CD4-positive, alpha-beta memory T cell (primary cell): ENCODE measurements at regions not wholly inside any gene's neighbourhood (a gene's known extent, or its start where the extent isn't known, plus 50 kb on each side); places are given as distances from the start of the nearest gene placed in this dataset.

ENCODE experiments used
- CTCF ChIA-PET: fragments of 350-600 bp; sonication (Branson Sonifier 250); formaldehyde crosslinking; loops from one replicate; lab custom pipeline; 2021; ENCODE audit warnings: inconsistent platforms; ENCODE audit not compliant: partially characterized antibody; lab: Charles Lee
- POLR2A ChIA-PET: fragments of 350-600 bp; sonication (Branson Sonifier 250); formaldehyde crosslinking; loops from one replicate; lab custom pipeline; 2021; ENCODE audit not compliant: partially characterized antibody; lab: Charles Lee
- DNase-seq, 5 donors: peaks; one replicate each; pipeline versions ENCODE4 v3.0.0 to v3.0.0-alpha.2; 2020 to 2022; ENCODE audit warnings: mixed read lengths in 1 of 5
- H3K27ac ChIP-seq: one replicate; pipeline ENCODE4 v1.7.0; 2013; ENCODE audit warnings: low read depth, low read length
- H3K27me3 ChIP-seq: 2 replicates; pipeline ENCODE4 v1.7.0; 2013; ENCODE audit warnings: mild to moderate bottlenecking, low read length, moderate library complexity; ENCODE audit not compliant: insufficient read depth
- H3K36me3 ChIP-seq: 2 replicates; pipeline ENCODE4 v1.7.0; 2013; ENCODE audit warnings: mild to moderate bottlenecking, low read length, moderate library complexity; ENCODE audit not compliant: insufficient read depth
- H3K4me1 ChIP-seq: 2 replicates; pipeline ENCODE4 v1.7.0; 2013; ENCODE audit warnings: mild to moderate bottlenecking, low read length, moderate library complexity; ENCODE audit not compliant: insufficient read depth
- H3K4me3 ChIP-seq, 2 donors: one replicate each; pipeline ENCODE4 v1.7.0; 2013; ENCODE audit warnings: low read length in 2 of 2, mild to moderate bottlenecking in 1 of 2
- H3K9me3 ChIP-seq, 2 donors: one replicate each; pipeline ENCODE4 v1.7.0; 2013; ENCODE audit warnings: low read length in 2 of 2, control low read depth in 1 of 2; ENCODE audit not compliant: control insufficient read depth in 1 of 2
- H3K27ac Mint-ChIP-seq, 7 donors: one replicate each; pipeline ENCODE4 v1.8.0; 2020 to 2021; ENCODE audit warnings: mixed read lengths in 7 of 7, mild to moderate bottlenecking in 6 of 7, inconsistent platforms in 3 of 7, moderate library complexity in 3 of 7
- H3K27me3 Mint-ChIP-seq, 2 donors: one replicate each; pipeline ENCODE4 v1.8.0; 2020 to 2021; ENCODE audit warnings: mixed read lengths in 2 of 2
- H3K36me3 Mint-ChIP-seq, 2 donors: one replicate each; pipeline ENCODE4 v1.8.0; 2020 to 2021; ENCODE audit warnings: mixed read lengths in 2 of 2, inconsistent platforms in 1 of 2, mild to moderate bottlenecking in 1 of 2
- H3K4me1 Mint-ChIP-seq, 4 donors: one replicate each; pipeline ENCODE4 v1.8.0; 2020 to 2021; ENCODE audit warnings: mixed read lengths in 4 of 4, mild to moderate bottlenecking in 1 of 4
- H3K4me3 Mint-ChIP-seq, 8 donors: one replicate each; pipeline ENCODE4 v1.8.0; 2020 to 2021; ENCODE audit warnings: mixed read lengths in 8 of 8, mild to moderate bottlenecking in 7 of 8, moderate library complexity in 6 of 8, inconsistent platforms in 3 of 8
- H3K9me3 Mint-ChIP-seq, 8 donors: one replicate each; pipeline ENCODE4 v1.8.0; 2020 to 2021; ENCODE audit warnings: mixed read lengths in 8 of 8, mild to moderate bottlenecking in 5 of 8, inconsistent platforms in 3 of 8, moderate library complexity in 1 of 8
- intact Hi-C: fragments of 100-400 bp; cut with micrococcal nuclease; formaldehyde crosslinking; loops from one replicate; pipeline ENCODE4 v1.15.1; 2023

GRCh38 chr16:47971225-47971624 is 184.6 kb downstream of the ABCC12 start:
- Mint-ChIP-seq H3K4me3 (no peak overlapping the region), H3K9me3 (peaks cover 0 to 3% (median 0%) of the 10 kb centered on the region in 8 donors), H3K4me1 (no peaks in the 10 kb centered on the region), H3K36me3 (no peaks in the 10 kb centered on the region), H3K27me3 (peaks cover 2% of the 10 kb centered on the region in 2 donors), H3K27ac (no peak overlapping the region)
- Histone ChIP-seq H3K4me1 (no peaks in the 10 kb centered on the region), H3K36me3 (no peaks in the 10 kb centered on the region), H3K9me3 (no peaks in the 10 kb centered on the region), H3K27me3 (no peaks in the 10 kb centered on the region), H3K4me3 (no peak overlapping the region), H3K27ac (no peak overlapping the region)
- POLR2A ChIA-PET, result no interaction called here
- DNase-seq, result no peak
- CTCF ChIA-PET, result no interaction called here
- intact Hi-C loops, result no loop called here

- H3K9me3 Mint-ChIP-seq, result peaks cover 0 to 2% (median 0%) of the 10 kb centered on the region in 8 donors
- no peak overlapping the region for H3K27ac Mint-ChIP-seq
- no peaks in the 10 kb centered on the region for H3K9me3 ChIP-seq
- H3K27ac ChIP-seq, result no peak overlapping the region
- peaks cover 0 to 2% of the 10 kb centered on the region in 2 donors for H3K27me3 Mint-ChIP-seq
- intact Hi-C loops, result no loop called here
- DNase-seq, result no peak
- no peak overlapping the region for H3K4me3 Mint-ChIP-seq
- H3K36me3 ChIP-seq, result no peaks in the 10 kb centered on the region
- H3K4me3 ChIP-seq, result no peak overlapping the region
- POLR2A ChIA-PET, result no interaction called here
- no peaks in the 10 kb centered on the region for H3K4me1 Mint-ChIP-seq
- no peaks in the 10 kb centered on the region for H3K4me1 ChIP-seq
- CTCF ChIA-PET, result no interaction called here
- H3K27me3 ChIP-seq, result no peaks in the 10 kb centered on the region
- no peaks in the 10 kb centered on the region for H3K36me3 Mint-ChIP-seq
Measured at GRCh38 chr16:47970291-47970931, 185.4 kb downstream of the ABCC12 start.

DNA sequence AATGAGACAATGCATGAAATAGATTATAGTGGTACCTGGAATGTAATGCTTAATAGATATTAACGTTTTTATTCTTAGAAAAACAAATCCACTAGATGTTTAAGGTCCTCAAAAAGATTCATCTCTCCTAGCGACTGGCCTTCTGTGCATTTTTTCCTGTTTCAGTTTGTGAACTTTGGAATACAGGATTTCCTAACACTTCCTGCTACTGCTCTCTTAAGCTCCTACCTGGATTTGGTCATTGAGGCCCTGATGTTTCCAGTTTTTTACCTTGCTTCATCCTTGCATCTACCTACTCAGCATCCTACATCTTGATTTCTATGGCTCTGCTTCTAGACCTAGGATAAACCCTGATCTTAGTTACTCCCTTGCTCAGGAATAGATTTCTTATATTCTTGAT is 188.4 kb downstream of the ABCC12 start:
- Mint-ChIP-seq H3K9me3 (no peaks in the 10 kb centered on the region), H3K4me1 (no peaks in the 10 kb centered on the region), H3K4me3 (no peak overlapping the region), H3K27me3 (no peaks in the 10 kb centered on the region), H3K27ac (no peak overlapping the region), H3K36me3 (no peaks in the 10 kb centered on the region)
- no peak for DNase-seq
- ChIA-PET POLR2A (no interaction called here), CTCF (interaction anchor here (0.8 kb wide), 1 partner anchor 41 kb away, joined by 3 read pairs; no protein-coding TSS in a partner anchor)
- no peaks in the 10 kb centered on the region for H3K27me3 ChIP-seq
- H3K27ac ChIP-seq, result no peak overlapping the region
- intact Hi-C loops, result no loop called here
- H3K9me3 ChIP-seq, result no peaks in the 10 kb centered on the region
- no peaks in the 10 kb centered on the region for H3K36me3 ChIP-seq
- no peak overlapping the region for H3K4me3 ChIP-seq
- H3K4me1 ChIP-seq, result no peaks in the 10 kb centered on the region

- H3K27ac ChIP-seq, result no peak overlapping the region
- Mint-ChIP-seq H3K36me3 (no peaks in the 10 kb centered on the region), H3K4me1 (no peaks in the 10 kb centered on the region), H3K27me3 (no peaks in the 10 kb centered on the region), H3K27ac (no peak overlapping the region), H3K9me3 (no peaks in the 10 kb centered on the region), H3K4me3 (no peak overlapping the region)
- CTCF ChIA-PET, result interaction anchor here (1.2 kb wide), 1 partner anchor 16 kb away, joined by 3 read pairs; no protein-coding TSS in a partner anchor
- no peaks in the 10 kb centered on the region for H3K27me3 ChIP-seq
- no peak for DNase-seq
- no peak overlapping the region for H3K4me3 ChIP-seq
- POLR2A ChIA-PET, result no interaction called here
- intact Hi-C loops, result no loop called here
- no peaks in the 10 kb centered on the region for H3K36me3 ChIP-seq
- no peaks in the 10 kb centered on the region for H3K9me3 ChIP-seq
- H3K4me1 ChIP-seq, result no peaks in the 10 kb centered on the region
Measured at GRCh38 chr16:47966325-47966724, 189.5 kb downstream of the ABCC12 start.

GRCh38 chr16:47965439-47965838 is 190.4 kb downstream of the ABCC12 start:
- no peaks in the 10 kb centered on the region for H3K36me3 Mint-ChIP-seq
- Histone ChIP-seq H3K27ac (no peak overlapping the region), H3K27me3 (no peaks in the 10 kb centered on the region), H3K36me3 (no peaks in the 10 kb centered on the region), H3K4me3 (no peak overlapping the region), H3K9me3 (no peaks in the 10 kb centered on the region), H3K4me1 (no peaks in the 10 kb centered on the region)
- intact Hi-C loops, result no loop called here
- H3K4me3 Mint-ChIP-seq, result no peak overlapping the region
- CTCF ChIA-PET, result interaction anchor here (1.2 kb wide), 1 partner anchor 15 kb away, joined by 3 read pairs; no protein-coding TSS in a partner anchor
- no peaks in the 10 kb centered on the region for H3K27me3 Mint-ChIP-seq
- POLR2A ChIA-PET, result no interaction called here
- DNase-seq, result no peak
- no peaks in the 10 kb centered on the region for H3K9me3 Mint-ChIP-seq
- H3K27ac Mint-ChIP-seq, result no peak overlapping the region
- no peaks in the 10 kb centered on the region for H3K4me1 Mint-ChIP-seq

- intact Hi-C loops, result no loop called here
- peaks cover 0 to 3% (median 0%) of the 10 kb centered on the region in 8 donors for H3K9me3 Mint-ChIP-seq
- no peak overlapping the region for H3K27ac ChIP-seq
- H3K4me3 Mint-ChIP-seq, result no peak overlapping the region
- ChIA-PET POLR2A (no interaction called here), CTCF (no interaction called here)
- H3K4me3 ChIP-seq, result no peak overlapping the region
- no peak overlapping the region for H3K27ac Mint-ChIP-seq
- no peaks in the 10 kb centered on the region for H3K4me1 Mint-ChIP-seq
- H3K9me3 ChIP-seq, result no peaks in the 10 kb centered on the region
- peaks cover 0 to 6% of the 10 kb centered on the region in 2 donors for H3K27me3 Mint-ChIP-seq
- no peak for DNase-seq
- no peaks in the 10 kb centered on the region for H3K36me3 Mint-ChIP-seq
- H3K4me1 ChIP-seq, result no peaks in the 10 kb centered on the region
- no peaks in the 10 kb centered on the region for H3K36me3 ChIP-seq
- no peaks in the 10 kb centered on the region for H3K27me3 ChIP-seq
Measured at GRCh38 chr16:47958726-47959125, 197.1 kb downstream of the ABCC12 start.

- intact Hi-C loops, result no loop called here
Measured at GRCh38 chr16:47956916-47957315, 198.9 kb downstream of the ABCC12 start.

More at GRCh38 chr16:47956916-47957315, 198.9 kb downstream of the ABCC12 start:
- H3K36me3 ChIP-seq, result no peaks in the 10 kb centered on the region
- ChIA-PET CTCF (no interaction called here), POLR2A (no interaction called here)
- no peaks in the 10 kb centered on the region for H3K9me3 ChIP-seq
- no peaks in the 10 kb centered on the region for H3K4me1 ChIP-seq
- Mint-ChIP-seq H3K4me1 (no peaks in the 10 kb centered on the region), H3K9me3 (peaks cover 0 to 3% (median 0%) of the 10 kb centered on the region in 8 donors), H3K36me3 (no peaks in the 10 kb centered on the region), H3K27me3 (peaks cover 0 to 6% of the 10 kb centered on the region in 2 donors), H3K27ac (no peak overlapping the region), H3K4me3 (no peak overlapping the region)
- H3K4me3 ChIP-seq, result no peak overlapping the region
- DNase-seq, result no peak
- H3K27me3 ChIP-seq, result no peaks in the 10 kb centered on the region
- no peak overlapping the region for H3K27ac ChIP-seq
